ENCODE measurements at regions not wholly inside any gene's neighbourhood (a gene's known extent, or its start where the extent isn't known, plus 50 kb on each side); places are given as distances from the start of the nearest gene placed in this dataset.
A peak's percentile ranks its signal among the peaks of the same experiment; 100 is the strongest.

GRCh38 chr15:55108448-55108847 lies 88.3 kb downstream of the RSL24D1 start:
- no peak overlapping the region for H2AK5ac ChIP-seq (ENCODE audit: low read depth, low read length)
- no peak overlapping the region for H2BK5ac ChIP-seq (ENCODE audit: low read length)
- H3K4me2 ChIP-seq (ENCODE audit: insufficient read depth, low read length, poor library complexity, severe bottlenecking), result no peak overlapping the region
- H2BK15ac ChIP-seq (ENCODE audit: low read length), result no peak overlapping the region
- H3K79me1 ChIP-seq (ENCODE audit: low read depth, low read length), result no peaks in the 10 kb centered on the region
- H3K4me3 ChIP-seq (ENCODE audit: low read length in 2 of 2), result no peak overlapping the region
- no peak overlapping the region for H4K8ac ChIP-seq (ENCODE audit: low read depth, low read length)
- peaks cover 0 to 6% of the 10 kb centered on the region in 2 donors for H3K4me1 ChIP-seq (ENCODE audit: control insufficient read depth in 2 of 2, insufficient read depth in 1 of 2, low read depth in 1 of 2, low read length in 2 of 2)
- no peak overlapping the region for H3K4ac ChIP-seq (ENCODE audit: low read length)
- no peaks in the 10 kb centered on the region for H3K36me3 ChIP-seq (replicated peaks in 1 of 2; ENCODE audit: control insufficient read depth in 2 of 2, insufficient read depth in 2 of 2, low read length in 2 of 2)
- no peak overlapping the region for H3K23ac ChIP-seq (ENCODE audit: low read depth, low read length, poor library complexity)
- H3K9me3 ChIP-seq (replicated peaks in 1 of 2; ENCODE audit: control insufficient read depth in 2 of 2, insufficient read depth in 1 of 2, low read depth in 1 of 2, low read length in 2 of 2), result no peaks in the 10 kb centered on the region
- H3K18ac ChIP-seq (ENCODE audit: low read length), result no peak overlapping the region
- H4K91ac ChIP-seq (ENCODE audit: low read depth, low read length, poor library complexity), result no peak overlapping the region
- no peak overlapping the region for H2BK12ac ChIP-seq (ENCODE audit: low read length)
- H3K9ac ChIP-seq (ENCODE audit: low read depth, low read length, poor library complexity), result no peak overlapping the region
- H3K27ac ChIP-seq (replicated peaks; ENCODE audit: low read length), result no peak overlapping the region
- DNase-seq (ENCODE audit: low spot score), result no peak
- peaks cover 0 to 12% (median 0%) of the 10 kb centered on the region in 3 experiments for H3K27me3 ChIP-seq (ENCODE audit: control insufficient read depth in 3 of 3, insufficient read depth in 3 of 3, low read depth in 1 of 3, low read length in 3 of 3)
- no peak overlapping the region for H3K14ac ChIP-seq (ENCODE audit: low read length)
- peak overlapping the region; percentile 86 for H2AFZ ChIP-seq (ENCODE audit: low read length)
- H2BK120ac ChIP-seq (ENCODE audit: low read depth, low read length), result no peak overlapping the region
- WGBS, 2 donors (ENCODE audit: extremely low coverage in 2 of 2, insufficient read length in 2 of 2, insufficient replicate concordance in 1 of 2), result no CpG with 5 or more reads among the region's 5 CpGs

GRCh38 chr15:55106155-55106554 lies 90.6 kb downstream of the RSL24D1 start:
- Histone ChIP-seq H3K4ac (ENCODE audit: low read length) (no peak overlapping the region), H3K27me3 (ENCODE audit: control insufficient read depth in 3 of 3, insufficient read depth in 3 of 3, low read depth in 1 of 3, low read length in 3 of 3) (peaks cover 0 to 21% (median 0%) of the 10 kb centered on the region in 3 experiments), H2BK12ac (ENCODE audit: low read length) (no peak overlapping the region), H3K4me1 (ENCODE audit: control insufficient read depth in 2 of 2, insufficient read depth in 1 of 2, low read depth in 1 of 2, low read length in 2 of 2) (peaks cover 0 to 6% of the 10 kb centered on the region in 2 donors), H2BK5ac (ENCODE audit: low read length) (no peak overlapping the region), H3K4me2 (ENCODE audit: insufficient read depth, low read length, poor library complexity, severe bottlenecking) (no peak overlapping the region), H3K18ac (ENCODE audit: low read length) (no peak overlapping the region), H2AK5ac (ENCODE audit: low read depth, low read length) (no peak overlapping the region), H3K27ac (replicated peaks; ENCODE audit: low read length) (no peak overlapping the region), H4K91ac (ENCODE audit: low read depth, low read length, poor library complexity) (no peak overlapping the region), H2AFZ (ENCODE audit: low read length) (no peak overlapping the region), H2BK15ac (ENCODE audit: low read length) (no peak overlapping the region), H3K14ac (ENCODE audit: low read length) (no peak overlapping the region), H3K36me3 (replicated peaks in 1 of 2; ENCODE audit: control insufficient read depth in 2 of 2, insufficient read depth in 2 of 2, low read length in 2 of 2) (no peaks in the 10 kb centered on the region), H3K9me3 (replicated peaks in 1 of 2; ENCODE audit: control insufficient read depth in 2 of 2, insufficient read depth in 1 of 2, low read depth in 1 of 2, low read length in 2 of 2) (no peaks in the 10 kb centered on the region), H3K9ac (ENCODE audit: low read depth, low read length, poor library complexity) (no peak overlapping the region), H3K4me3 (ENCODE audit: low read length in 2 of 2) (no peak overlapping the region), H3K23ac (ENCODE audit: low read depth, low read length, poor library complexity) (no peak overlapping the region), H4K8ac (ENCODE audit: low read depth, low read length) (no peak overlapping the region), H3K79me1 (ENCODE audit: low read depth, low read length) (no peaks in the 10 kb centered on the region), H2BK120ac (ENCODE audit: low read depth, low read length) (no peak overlapping the region)
- DNase-seq (ENCODE audit: low spot score), result no peak
- WGBS, 2 donors (ENCODE audit: extremely low coverage in 2 of 2, insufficient read length in 2 of 2, insufficient replicate concordance in 1 of 2), result no CpG with 5 or more reads among the region's 3 CpGs

- Histone ChIP-seq H3K9ac (ENCODE audit: low read depth, low read length, poor library complexity) (no peak overlapping the region), H3K4me1 (ENCODE audit: control insufficient read depth in 2 of 2, insufficient read depth in 1 of 2, low read depth in 1 of 2, low read length in 2 of 2) (no peaks in the 10 kb centered on the region), H3K36me3 (replicated peaks in 1 of 2; ENCODE audit: control insufficient read depth in 2 of 2, insufficient read depth in 2 of 2, low read length in 2 of 2) (no peaks in the 10 kb centered on the region), H4K8ac (ENCODE audit: low read depth, low read length) (no peak overlapping the region), H2BK15ac (ENCODE audit: low read length) (no peak overlapping the region), H3K4me2 (ENCODE audit: insufficient read depth, low read length, poor library complexity, severe bottlenecking) (no peak overlapping the region), H2BK5ac (ENCODE audit: low read length) (no peak overlapping the region), H2BK120ac (ENCODE audit: low read depth, low read length) (no peak overlapping the region), H3K79me1 (ENCODE audit: low read depth, low read length) (no peaks in the 10 kb centered on the region), H3K27me3 (ENCODE audit: control insufficient read depth in 3 of 3, insufficient read depth in 3 of 3, low read depth in 1 of 3, low read length in 3 of 3) (no peaks in the 10 kb centered on the region), H3K9me3 (replicated peaks in 1 of 2; ENCODE audit: control insufficient read depth in 2 of 2, insufficient read depth in 1 of 2, low read depth in 1 of 2, low read length in 2 of 2) (no peaks in the 10 kb centered on the region), H2AK5ac (ENCODE audit: low read depth, low read length) (no peak overlapping the region), H2BK12ac (ENCODE audit: low read length) (no peak overlapping the region), H2AFZ (ENCODE audit: low read length) (no peak overlapping the region), H3K14ac (ENCODE audit: low read length) (no peak overlapping the region), H3K4ac (ENCODE audit: low read length) (no peak overlapping the region), H3K27ac (replicated peaks; ENCODE audit: low read length) (no peak overlapping the region), H4K91ac (ENCODE audit: low read depth, low read length, poor library complexity) (no peak overlapping the region), H3K23ac (ENCODE audit: low read depth, low read length, poor library complexity) (no peak overlapping the region), H3K4me3 (ENCODE audit: low read length in 2 of 2) (no peak overlapping the region), H3K18ac (ENCODE audit: low read length) (no peak overlapping the region)
- no peak for DNase-seq (ENCODE audit: low spot score)
- WGBS, 2 donors (ENCODE audit: extremely low coverage in 2 of 2, insufficient read length in 2 of 2, insufficient replicate concordance in 1 of 2), result no CpG with 5 or more reads among the region's 2 CpGs
These were observed 102.6 kb downstream of the RSL24D1 start for GRCh38 chr15:55094136-55094535.

GRCh38 chr15:55088207-55088606 lies 108.5 kb downstream of the RSL24D1 start:
- Histone ChIP-seq H3K4me3 (ENCODE audit: low read length in 2 of 2) (no peak overlapping the region), H2BK120ac (ENCODE audit: low read depth, low read length) (no peak overlapping the region), H2BK15ac (ENCODE audit: low read length) (no peak overlapping the region), H3K27me3 (ENCODE audit: control insufficient read depth in 3 of 3, insufficient read depth in 3 of 3, low read depth in 1 of 3, low read length in 3 of 3) (no peaks in the 10 kb centered on the region), H3K4ac (ENCODE audit: low read length) (no peak overlapping the region), H3K14ac (ENCODE audit: low read length) (no peak overlapping the region), H3K23ac (ENCODE audit: low read depth, low read length, poor library complexity) (no peak overlapping the region), H3K4me1 (ENCODE audit: control insufficient read depth in 2 of 2, insufficient read depth in 1 of 2, low read depth in 1 of 2, low read length in 2 of 2) (no peaks in the 10 kb centered on the region), H4K8ac (ENCODE audit: low read depth, low read length) (no peak overlapping the region), H3K79me1 (ENCODE audit: low read depth, low read length) (no peaks in the 10 kb centered on the region), H2BK12ac (ENCODE audit: low read length) (no peak overlapping the region), H2AFZ (ENCODE audit: low read length) (no peak overlapping the region), H3K9ac (ENCODE audit: low read depth, low read length, poor library complexity) (no peak overlapping the region), H3K36me3 (replicated peaks in 1 of 2; ENCODE audit: control insufficient read depth in 2 of 2, insufficient read depth in 2 of 2, low read length in 2 of 2) (no peaks in the 10 kb centered on the region), H4K91ac (ENCODE audit: low read depth, low read length, poor library complexity) (no peak overlapping the region), H2AK5ac (ENCODE audit: low read depth, low read length) (no peak overlapping the region), H3K9me3 (replicated peaks in 1 of 2; ENCODE audit: control insufficient read depth in 2 of 2, insufficient read depth in 1 of 2, low read depth in 1 of 2, low read length in 2 of 2) (no peaks in the 10 kb centered on the region), H3K18ac (ENCODE audit: low read length) (no peak overlapping the region), H2BK5ac (ENCODE audit: low read length) (no peak overlapping the region), H3K27ac (replicated peaks; ENCODE audit: low read length) (no peak overlapping the region), H3K4me2 (ENCODE audit: insufficient read depth, low read length, poor library complexity, severe bottlenecking) (no peak overlapping the region)
- no peak for DNase-seq (ENCODE audit: low spot score)

Data from neuronal stem cell (in vitro differentiated cells).